ENCODE measurements at regions not wholly inside any gene's neighbourhood (a gene's known extent, or its start where the extent isn't known, plus 50 kb on each side); places are given as distances from the start of the nearest gene placed in this dataset.
"Not testable (repeated sequence)": the region's sequence is repeated elsewhere in the genome, so short reads cannot be mapped to it uniquely, and the experiment has no call there.

GRCh38 chr2:195148004-195148403, 509.0 kb upstream of the SLC39A10 start:
- no peak overlapping the region for H3K4me3 ChIP-seq (ENCODE audit: low read depth, low read length)
- DNase-seq (ENCODE audit: low read depth), result no peak

- no peak overlapping the region for H3K4me3 ChIP-seq (ENCODE audit: low read depth, low read length)
- no peak for DNase-seq (ENCODE audit: low read depth)
These were observed 510.1 kb upstream of the SLC39A10 start for GRCh38 chr2:195146761-195147541.

GRCh38 chr2:195138435-195138834, 518.6 kb upstream of the SLC39A10 start:
- H3K4me3 ChIP-seq (ENCODE audit: low read depth, low read length), result no peak overlapping the region
- no peak for DNase-seq (ENCODE audit: low read depth)

DNA sequence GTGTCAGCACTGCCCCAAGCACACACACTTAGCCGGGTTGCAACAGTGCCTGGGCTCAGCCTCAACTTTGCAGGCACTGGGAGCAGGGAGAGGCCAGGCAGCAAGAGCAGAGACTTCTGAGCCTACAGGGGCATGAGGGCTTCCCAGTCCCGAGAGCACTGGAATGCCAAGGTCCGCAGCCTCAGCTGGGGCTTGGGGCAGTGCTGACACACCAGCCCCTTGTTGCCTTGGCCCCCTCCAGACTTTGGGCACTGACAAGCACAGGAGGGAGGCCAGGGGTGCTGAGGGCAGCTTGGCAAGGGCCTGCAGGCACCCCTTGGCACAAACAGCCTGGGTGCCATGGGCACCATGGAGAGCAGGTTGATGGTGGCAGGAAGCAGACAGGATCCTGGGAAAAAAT, 531.1 kb upstream of the SLC39A10 start:
- DNase-seq (ENCODE audit: low read depth); H3K4me3 ChIP-seq (ENCODE audit: low read depth, low read length): not testable (repeated sequence)

DNA sequence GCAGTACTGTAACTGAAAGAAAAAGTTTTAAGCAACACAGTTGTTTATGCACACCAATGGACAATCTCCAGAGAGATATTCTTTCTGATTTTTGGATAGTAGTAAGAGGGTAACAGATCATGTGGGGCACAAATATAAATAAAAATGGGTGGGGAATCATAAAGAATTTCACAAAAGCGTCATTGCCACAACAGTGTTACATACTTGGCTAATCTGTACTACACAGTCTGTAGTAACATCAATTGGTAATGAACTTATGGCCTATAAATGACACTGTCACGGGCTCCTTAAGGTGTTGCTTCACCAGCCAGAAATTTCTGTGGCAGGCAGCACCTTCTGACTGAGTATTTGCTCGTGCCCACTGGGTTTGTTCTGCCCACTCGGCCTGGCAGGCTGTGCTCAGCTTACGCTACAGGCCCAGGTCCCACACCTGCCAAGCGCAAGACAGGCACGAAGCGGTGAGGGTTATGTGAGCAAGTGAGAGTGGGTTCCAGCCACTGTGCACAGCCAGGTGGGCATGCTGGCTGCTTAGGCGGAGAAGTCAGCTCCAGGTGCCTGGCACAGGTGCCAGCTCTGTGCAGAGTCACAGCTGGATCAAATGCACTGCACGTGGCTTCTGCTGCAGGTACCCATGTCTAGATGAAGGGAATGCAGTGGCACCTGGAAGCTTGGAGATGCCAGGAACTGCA, 532.5 kb upstream of the SLC39A10 start:
- H3K4me3 ChIP-seq (ENCODE audit: low read depth, low read length), result no peak overlapping the region
- DNase-seq (ENCODE audit: low read depth), result no peak

DNA sequence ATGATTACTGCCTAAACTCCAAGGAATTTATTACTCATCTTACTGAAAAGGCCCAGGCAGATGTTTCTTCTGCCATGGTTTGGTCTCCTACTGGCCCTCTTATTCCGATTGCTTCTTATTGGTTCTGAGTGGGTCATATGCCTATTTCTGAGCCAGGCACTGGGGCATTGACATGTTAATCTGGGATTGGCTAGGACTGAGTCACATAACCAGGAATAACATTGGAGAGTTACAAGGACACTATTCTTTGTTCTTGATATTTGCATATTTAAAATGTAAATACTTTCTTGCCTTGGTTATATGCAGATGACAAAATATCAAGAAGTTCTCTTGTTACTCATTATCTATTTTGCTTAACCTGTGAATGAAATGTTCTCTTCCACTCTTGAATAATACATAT, 534.4 kb upstream of the SLC39A10 start:
- no peak for DNase-seq (ENCODE audit: low read depth)
- H3K4me3 ChIP-seq (ENCODE audit: low read depth, low read length), result no peak overlapping the region

GRCh38 chr2:195121341-195121740, 535.7 kb upstream of the SLC39A10 start:
- H3K4me3 ChIP-seq (ENCODE audit: low read depth, low read length), result no peak overlapping the region
- no peak for DNase-seq (ENCODE audit: low read depth)

GRCh38 chr2:195119231-195119630, 537.8 kb upstream of the SLC39A10 start:
- DNase-seq (ENCODE audit: low read depth), result no peak
- H3K4me3 ChIP-seq (ENCODE audit: low read depth, low read length), result no peak overlapping the region

DNA sequence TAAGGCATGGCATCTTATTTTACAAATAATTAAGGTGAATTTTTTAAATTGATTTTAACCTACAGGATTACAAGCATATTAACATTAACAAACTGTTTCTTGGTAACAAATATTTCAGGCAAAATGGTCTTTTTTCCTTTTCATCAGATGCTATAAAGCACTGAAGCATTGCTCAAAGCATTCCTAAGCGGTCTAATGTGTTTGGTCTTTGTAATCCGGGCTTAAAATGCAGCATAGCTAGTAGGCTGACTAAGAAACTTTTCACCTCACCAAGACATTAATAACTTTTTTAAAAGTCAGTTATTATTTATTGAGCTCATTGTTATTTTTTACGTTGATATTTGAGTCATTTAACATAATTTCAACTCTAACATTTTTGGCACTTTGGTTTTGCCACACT, 538.8 kb upstream of the SLC39A10 start:
- DNase-seq (ENCODE audit: low read depth), result no peak
- no peak overlapping the region for H3K4me3 ChIP-seq (ENCODE audit: low read depth, low read length)

- H3K4me3 ChIP-seq (ENCODE audit: low read depth, low read length), result no peak overlapping the region
- no peak for DNase-seq (ENCODE audit: low read depth)
These were observed 540.0 kb upstream of the SLC39A10 start for GRCh38 chr2:195117011-195117410.

DNA sequence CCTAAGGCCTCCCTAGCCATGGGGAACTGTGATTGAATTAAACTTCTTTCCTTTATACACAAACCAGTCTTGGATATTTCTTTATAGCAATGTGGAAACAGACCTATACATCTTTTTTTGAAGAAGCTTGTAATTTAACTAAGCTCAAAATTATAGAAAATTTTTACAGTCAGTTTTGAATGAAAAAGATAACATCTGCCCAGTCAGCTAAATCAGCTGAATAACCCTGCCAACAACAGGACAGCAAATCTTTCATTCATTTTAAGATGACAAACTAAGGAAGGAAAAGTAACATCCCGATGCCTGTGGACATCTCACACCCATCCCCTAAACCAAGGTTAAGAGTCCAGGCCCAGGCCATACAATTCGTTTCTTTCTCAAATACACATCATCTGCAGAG, 541.3 kb upstream of the SLC39A10 start:
- no peak overlapping the region for H3K4me3 ChIP-seq (ENCODE audit: low read depth, low read length)

GRCh38 chr2:195108182-195108581, 548.8 kb upstream of the SLC39A10 start:
- H3K4me3 ChIP-seq (ENCODE audit: low read depth, low read length), result no peak overlapping the region
- no peak for DNase-seq (ENCODE audit: low read depth)

More for the DNA sequence above, 541.3 kb upstream of the SLC39A10 start:
- DNase-seq (ENCODE audit: low read depth), result no peak

- DNase-seq (ENCODE audit: low read depth), result no peak
- no peak overlapping the region for H3K4me3 ChIP-seq (ENCODE audit: low read depth, low read length)
These were observed 550.2 kb upstream of the SLC39A10 start for GRCh38 chr2:195106681-195107380.

DNA sequence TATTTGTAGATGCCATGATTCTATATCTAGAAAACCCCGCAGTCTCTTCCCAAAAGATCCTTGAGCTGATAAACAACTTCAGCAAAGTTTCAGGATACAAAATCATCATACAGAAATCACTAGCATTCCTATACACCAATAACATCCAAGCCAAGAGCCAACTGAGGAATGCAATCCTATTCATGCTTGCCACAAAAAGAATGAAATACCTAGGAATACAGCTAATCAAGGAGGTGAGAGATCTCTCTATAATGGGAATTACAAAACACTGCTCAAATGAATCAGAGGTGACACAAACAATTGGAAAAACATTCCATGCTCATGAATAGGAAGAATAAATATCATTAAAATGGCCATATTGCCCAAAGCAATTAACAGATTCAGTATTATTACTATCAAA, 551.4 kb upstream of the SLC39A10 start:
- H3K4me3 ChIP-seq (ENCODE audit: low read depth, low read length), result no peak overlapping the region
- DNase-seq (ENCODE audit: low read depth), result no peak

DNA sequence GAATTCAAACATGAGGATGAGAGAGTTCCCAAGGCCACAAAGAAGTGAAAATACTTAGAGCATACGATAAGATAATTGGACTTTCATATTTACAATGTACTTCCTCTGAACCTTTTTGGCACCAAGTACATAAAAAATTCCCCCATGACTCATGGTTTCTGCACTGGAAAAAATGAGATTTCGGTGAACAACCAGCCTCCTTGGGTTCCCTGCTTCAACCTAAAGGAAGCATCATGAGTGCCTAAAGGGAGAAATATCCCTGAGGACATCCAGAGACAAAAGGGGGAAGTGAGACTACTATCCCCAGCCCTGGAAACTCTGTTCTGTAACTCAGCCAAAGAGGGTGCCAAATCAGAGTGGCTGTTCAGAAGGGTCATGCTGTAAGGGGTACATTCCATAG, 562.7 kb upstream of the SLC39A10 start:
- no peak for DNase-seq (ENCODE audit: low read depth)
- H3K4me3 ChIP-seq (ENCODE audit: low read depth, low read length), result no peak overlapping the region

- no peak for DNase-seq (ENCODE audit: low read depth)
- H3K4me3 ChIP-seq (ENCODE audit: low read depth, low read length), result no peak overlapping the region
These were observed 564.7 kb upstream of the SLC39A10 start for GRCh38 chr2:195092341-195092740.

DNA sequence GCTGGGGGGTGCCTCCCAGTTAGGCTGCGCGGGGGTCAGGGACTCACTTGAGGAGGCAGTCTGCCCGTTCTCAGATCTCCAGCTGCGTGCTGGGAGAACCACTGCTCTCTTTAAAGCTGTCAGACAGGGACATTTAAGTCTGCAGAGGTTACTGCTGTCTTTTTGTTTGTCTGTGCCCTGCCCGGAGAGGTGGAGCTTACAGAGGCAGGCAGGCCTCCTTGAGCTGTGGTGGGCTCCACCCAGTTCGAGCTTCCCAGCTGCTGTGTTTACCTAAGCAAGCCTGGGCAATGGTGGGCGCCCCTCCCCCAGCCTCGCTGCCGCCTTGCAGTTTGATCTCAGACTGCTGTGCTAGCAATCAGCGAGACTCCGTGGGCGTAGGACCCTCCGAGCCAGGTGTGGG, 584.2 kb upstream of the SLC39A10 start:
- not testable (repeated sequence) for H3K4me3 ChIP-seq (ENCODE audit: low read depth, low read length); DNase-seq (ENCODE audit: low read depth)

DNA sequence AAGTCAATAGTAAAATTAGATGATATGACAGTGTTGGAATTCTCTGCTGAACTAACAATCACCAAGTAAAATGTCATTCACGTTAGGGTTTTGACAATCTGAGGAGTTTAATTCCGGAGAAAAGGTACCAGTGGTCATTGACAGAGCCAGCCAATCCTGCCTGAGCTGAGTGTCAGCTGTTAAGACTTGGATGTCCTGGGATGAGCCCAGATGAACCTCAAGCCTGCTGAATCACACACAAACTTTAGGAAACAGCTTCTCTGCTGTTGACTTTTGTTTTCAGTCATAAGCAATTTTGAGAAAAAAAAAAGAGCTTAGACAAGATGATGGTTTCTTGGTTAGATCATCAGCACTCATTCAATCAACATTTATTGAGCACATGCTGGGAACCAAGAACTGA, 600.0 kb upstream of the SLC39A10 start:
- DNase-seq (ENCODE audit: low read depth), result peak; percentile 22
- H3K4me3 ChIP-seq (ENCODE audit: low read depth, low read length), result no peak overlapping the region

DNA sequence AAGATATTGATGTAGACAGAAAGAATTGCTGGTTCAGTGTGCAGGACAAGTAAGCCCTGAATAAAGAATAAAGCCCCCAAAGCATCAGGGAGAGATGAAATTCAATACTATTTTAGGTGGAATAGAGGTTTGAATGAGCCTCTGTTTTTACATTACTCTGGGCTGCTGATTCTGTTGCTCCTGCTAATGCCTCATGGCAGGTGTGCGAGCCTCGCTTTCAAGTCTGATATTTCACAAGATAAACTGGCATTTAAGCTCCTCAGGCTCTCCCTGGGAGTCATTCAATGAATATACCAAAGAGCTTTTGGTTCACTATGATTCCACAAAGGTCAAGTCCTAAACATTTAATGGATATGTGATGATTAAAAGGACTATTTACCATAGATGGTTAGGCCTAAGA, 601.0 kb upstream of the SLC39A10 start:
- no peak for DNase-seq (ENCODE audit: low read depth)
- H3K4me3 ChIP-seq (ENCODE audit: low read depth, low read length), result no peak overlapping the region

DNA sequence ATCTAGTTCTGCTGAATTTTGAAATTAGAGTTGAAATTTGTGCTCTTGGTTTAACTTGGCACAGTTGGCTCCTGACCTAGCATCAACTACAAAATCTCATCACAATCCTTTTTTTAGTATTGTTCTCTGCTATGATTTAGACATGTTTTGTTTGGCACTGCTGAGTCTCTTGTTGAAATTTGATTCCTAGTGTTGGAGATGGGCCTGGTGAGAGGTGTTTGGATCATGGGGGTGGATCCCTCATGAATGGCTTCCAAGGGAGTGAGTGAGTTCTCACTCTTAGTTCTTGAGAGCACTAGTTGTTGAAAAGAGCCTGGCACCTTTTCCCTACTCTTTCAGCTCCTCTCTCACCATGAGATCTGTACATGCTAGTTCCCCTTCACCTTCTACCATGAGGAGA, 605.6 kb upstream of the SLC39A10 start:
- DNase-seq (ENCODE audit: low read depth), result peak; percentile 83
- no peak overlapping the region for H3K4me3 ChIP-seq (ENCODE audit: low read depth, low read length)

Measured in skeletal muscle cell (primary cell).